Erythroblast (primary cell): ENCODE measurements at regions not wholly inside any gene's neighbourhood (a gene's known extent, or its start where the extent isn't known, plus 50 kb on each side); places are given as distances from the start of the nearest gene placed in this dataset.

Experiments used
- GATA1 ChIP-seq: IDR thresholded peaks from 2 replicates; pipeline ENCODE4 v1.6.1; 2011; ENCODE audit warnings: low read depth, mild to moderate bottlenecking, control low read depth, low read length, moderate library complexity
- POLR2A ChIP-seq: IDR thresholded peaks from 2 replicates; pipeline ENCODE4 v1.6.1; 2011; ENCODE audit warnings: mild to moderate bottlenecking, low read length

DNA sequence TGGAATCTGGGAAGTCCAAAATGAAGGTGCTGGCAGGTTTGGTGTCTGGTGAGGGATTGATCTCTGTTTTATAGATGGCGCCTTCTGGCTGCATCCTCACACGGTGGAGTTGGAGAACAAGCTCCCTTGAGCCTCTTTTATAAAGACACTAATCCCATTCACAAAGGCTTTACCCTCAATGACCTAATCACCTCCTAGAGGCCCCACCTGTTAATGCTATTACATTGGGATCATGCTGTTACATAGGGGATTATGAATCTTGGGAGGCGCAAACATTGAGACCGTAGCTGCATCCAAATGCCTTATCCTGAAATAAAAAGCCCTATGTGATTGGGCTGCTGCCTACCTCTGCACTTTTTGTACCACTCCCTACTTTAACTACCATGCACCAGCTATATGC, 197.1 kb upstream of the HMHB1 start:
- TF ChIP-seq POLR2A (no peak), GATA1 (no peak)
